ENCODE measurements at regions not wholly inside any gene's neighbourhood (a gene's known extent, or its start where the extent isn't known, plus 50 kb on each side); places are given as distances from the start of the nearest gene placed in this dataset.
"Not testable (repeated sequence)": the region's sequence is repeated elsewhere in the genome, so short reads cannot be mapped to it uniquely, and the experiment has no call there.

- H4K20me1 ChIP-seq (ENCODE audit: insufficient read depth): no peaks in the 10 kb centered on the region
- CTCF ChIA-PET: no interaction called here
- intact Hi-C loops (cut with micrococcal nuclease; ENCODE audit: unreplicated experiment): no loop called here
- POLR2A ChIA-PET (ENCODE audit: unreplicated experiment): no interaction called here
- no peak overlapping the region for H2AFZ ChIP-seq
- H3K4me1 ChIP-seq (replicated peaks; ENCODE audit: insufficient read depth): no peaks in the 10 kb centered on the region
- H3F3A ChIP-seq (ENCODE audit: insufficient read depth, low read depth): no peaks in the 10 kb centered on the region
- TF ChIP-seq CTCF (conservative IDR thresholded peaks at IDR 0.05): no peak
- no peak for TF ChIP-seq EZH2 (IDR thresholded peaks at IDR 0.05; ENCODE audit: low read depth)
- no TSS peak for BruUV-seq (replicated peaks)
- H3K4me2 ChIP-seq: no peak overlapping the region
- DNase-seq: no peak
- no peaks in the 10 kb centered on the region for H3K36me3 ChIP-seq (ENCODE audit: low read depth)
- no peaks in the 10 kb centered on the region for H3K9me2 ChIP-seq (ENCODE audit: insufficient read depth)
- H3K27me3 ChIP-seq (ENCODE audit: insufficient read depth, low read depth): no peaks in the 10 kb centered on the region
- H3K9me3 ChIP-seq (ENCODE audit: insufficient read depth, low read depth): no peaks in the 10 kb centered on the region
- no peaks in the 10 kb centered on the region for H3K79me2 ChIP-seq (ENCODE audit: low read depth)
- no peak overlapping the region for H3K27ac ChIP-seq
- H3K4me3 ChIP-seq: no peak overlapping the region
Measured at GRCh38 chr4:154120006-154120676, 331.3 kb upstream of the SFRP2 start.

- no peak for TF ChIP-seq CTCF (conservative IDR thresholded peaks at IDR 0.05)
- no peak for TF ChIP-seq EZH2 (IDR thresholded peaks at IDR 0.05; ENCODE audit: low read depth)
- ChIA-PET POLR2A (ENCODE audit: unreplicated experiment) (no interaction called here), CTCF (no interaction called here)
- H3K27ac ChIP-seq: no peak overlapping the region
- no peaks in the 10 kb centered on the region for H3K79me2 ChIP-seq (ENCODE audit: low read depth)
- no peaks in the 10 kb centered on the region for H3K4me1 ChIP-seq (replicated peaks; ENCODE audit: insufficient read depth)
- BruUV-seq (replicated peaks): no TSS peak
- H3K27me3 ChIP-seq (ENCODE audit: insufficient read depth, low read depth): no peaks in the 10 kb centered on the region
- no peaks in the 10 kb centered on the region for H3F3A ChIP-seq (ENCODE audit: insufficient read depth, low read depth)
- intact Hi-C loops (cut with micrococcal nuclease; ENCODE audit: unreplicated experiment): no loop called here
- no peak for DNase-seq
- no peaks in the 10 kb centered on the region for H4K20me1 ChIP-seq (ENCODE audit: insufficient read depth)
- no peak overlapping the region for H3K4me3 ChIP-seq
- H3K4me2 ChIP-seq: no peak overlapping the region
- H3K9me2 ChIP-seq (ENCODE audit: insufficient read depth): no peaks in the 10 kb centered on the region
- no peaks in the 10 kb centered on the region for H3K9me3 ChIP-seq (ENCODE audit: insufficient read depth, low read depth)
- H2AFZ ChIP-seq: no peak overlapping the region
- no peaks in the 10 kb centered on the region for H3K36me3 ChIP-seq (ENCODE audit: low read depth)
Measured at GRCh38 chr4:154119317-154119716, 330.4 kb upstream of the SFRP2 start.

GRCh38 chr4:154117726-154118125 lies 328.8 kb upstream of the SFRP2 start:
- H4K20me1 ChIP-seq (ENCODE audit: insufficient read depth); BruUV-seq (replicated peaks); H3K36me3 ChIP-seq (ENCODE audit: low read depth); H2AFZ ChIP-seq; H3K9me3 ChIP-seq (ENCODE audit: insufficient read depth, low read depth); H3K4me1 ChIP-seq (replicated peaks; ENCODE audit: insufficient read depth); H3K27me3 ChIP-seq (ENCODE audit: insufficient read depth, low read depth); intact Hi-C loops (cut with micrococcal nuclease; ENCODE audit: unreplicated experiment); H3K79me2 ChIP-seq (ENCODE audit: low read depth); CTCF ChIA-PET; POLR2A ChIA-PET (ENCODE audit: unreplicated experiment); DNase-seq; H3K4me3 ChIP-seq; H3K4me2 ChIP-seq; H3F3A ChIP-seq (ENCODE audit: insufficient read depth, low read depth); H3K9me2 ChIP-seq (ENCODE audit: insufficient read depth); H3K27ac ChIP-seq: not testable (repeated sequence)

GRCh38 chr4:154107337-154107736 lies 318.5 kb upstream of the SFRP2 start:
- Histone ChIP-seq H3K27me3 (ENCODE audit: insufficient read depth, low read depth) (no peaks in the 10 kb centered on the region), H3K27ac (no peak overlapping the region), H3K4me3 (no peak overlapping the region), H4K20me1 (ENCODE audit: insufficient read depth) (no peaks in the 10 kb centered on the region), H3K79me2 (ENCODE audit: low read depth) (no peaks in the 10 kb centered on the region), H3K4me1 (replicated peaks; ENCODE audit: insufficient read depth) (no peaks in the 10 kb centered on the region), H2AFZ (no peak overlapping the region), H3K36me3 (ENCODE audit: low read depth) (no peaks in the 10 kb centered on the region), H3K9me2 (ENCODE audit: insufficient read depth) (no peaks in the 10 kb centered on the region), H3K9me3 (ENCODE audit: insufficient read depth, low read depth) (no peaks in the 10 kb centered on the region), H3F3A (ENCODE audit: insufficient read depth, low read depth) (no peaks in the 10 kb centered on the region), H3K4me2 (no peak overlapping the region)
- POLR2A ChIA-PET (ENCODE audit: unreplicated experiment): no interaction called here
- DNase-seq: no peak
- intact Hi-C loops (cut with micrococcal nuclease; ENCODE audit: unreplicated experiment): no loop called here
- no TSS peak for BruUV-seq (replicated peaks)
- CTCF ChIA-PET: no interaction called here
- TF ChIP-seq EZH2 (IDR thresholded peaks at IDR 0.05; ENCODE audit: low read depth) (no peak), CTCF (conservative IDR thresholded peaks at IDR 0.05) (no peak)
